Activated T-helper 2 cell treated with anti-CD3 and anti-CD28 coated beads, Interferon-gamma antibody, Interleukin-2, Interleukin-4, amounts not matched to agents 10 μg/mL and 5 μg/mL and 100 μg/mL, durations not matched to agents 14 hours and 24 hours and 36 hours (primary cell): ENCODE measurements at regions not wholly inside any gene's neighbourhood (a gene's known extent, or its start where the extent isn't known, plus 50 kb on each side); places are given as distances from the start of the nearest gene placed in this dataset.

Experiments used
- DNase-seq: peaks from one replicate; pipeline ENCODE4 v3.0.0; 2021; ENCODE audit warnings: low spot score
- H3K27ac Mint-ChIP-seq: one replicate; pipeline ENCODE4 v1.8.0; 2021; ENCODE audit warnings: mixed read lengths
- H3K27me3 Mint-ChIP-seq: one replicate; pipeline ENCODE4 v1.8.0; 2021; ENCODE audit warnings: low read depth, mixed read lengths
- H3K36me3 Mint-ChIP-seq: one replicate; pipeline ENCODE4 v1.8.0; 2021; ENCODE audit warnings: low read depth, mixed read lengths
- H3K4me1 Mint-ChIP-seq: one replicate; pipeline ENCODE4 v1.8.0; 2021; ENCODE audit warnings: low read depth, mixed read lengths
- H3K4me3 Mint-ChIP-seq: one replicate; pipeline ENCODE4 v1.8.0; 2021; ENCODE audit warnings: low read depth, mild to moderate bottlenecking, moderate library complexity, mixed read lengths
- H3K9me3 Mint-ChIP-seq: one replicate; pipeline ENCODE4 v1.8.0; 2021; ENCODE audit warnings: mixed read lengths
- intact Hi-C: fragments of 100-400 bp; cut with micrococcal nuclease; formaldehyde crosslinking; loops from one replicate; pipeline ENCODE4 v1.15.1; 2023

DNA sequence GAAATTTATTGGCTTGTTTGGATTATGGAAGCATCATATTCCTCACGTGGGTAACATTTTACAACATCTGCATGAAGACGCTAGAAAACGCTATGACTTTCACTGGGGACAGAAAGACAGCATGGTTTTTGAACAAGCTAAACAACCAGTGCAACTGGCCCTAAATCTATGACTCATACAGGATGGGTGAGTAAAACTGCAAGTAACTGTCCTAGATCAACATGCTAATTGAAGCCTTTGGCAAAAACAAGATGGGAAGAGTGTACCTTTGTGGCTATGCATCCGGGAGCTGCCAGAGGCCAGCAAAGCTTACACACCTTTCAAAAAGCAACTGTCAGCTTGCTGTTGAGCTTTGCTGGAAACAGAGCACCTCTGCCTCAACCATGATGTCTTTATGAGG lies 1096.0 kb upstream of the DDX18 start:
- Mint-ChIP-seq H3K9me3 (peaks cover 39% of the 10 kb centered on the region), H3K36me3 (no peaks in the 10 kb centered on the region), H3K4me3 (no peak overlapping the region), H3K4me1 (no peaks in the 10 kb centered on the region), H3K27me3 (no peaks in the 10 kb centered on the region), H3K27ac (no peak overlapping the region)
- intact Hi-C loops: no loop called here
- DNase-seq: no peak

DNA sequence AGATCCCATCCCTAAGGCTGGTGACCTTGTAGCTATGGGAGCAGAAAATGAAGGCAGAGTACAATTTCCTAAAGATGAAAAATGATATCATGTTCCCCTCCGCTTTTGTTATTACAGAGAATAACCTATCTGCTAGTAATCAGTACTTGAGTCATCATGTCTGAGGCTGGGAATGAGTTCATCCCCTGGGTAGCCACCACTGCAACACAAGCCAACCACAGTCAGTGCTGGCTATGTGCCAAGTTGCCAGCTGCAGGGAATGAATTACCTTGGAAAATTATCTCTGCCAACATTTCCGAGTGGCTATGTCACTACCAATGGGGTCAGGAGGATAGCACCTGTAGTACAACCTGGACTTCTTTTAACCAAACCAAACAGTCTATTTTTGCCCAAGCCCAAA lies 1094.7 kb upstream of the DDX18 start:
- H3K4me1 Mint-ChIP-seq: no peaks in the 10 kb centered on the region
- DNase-seq: no peak
- H3K4me3 Mint-ChIP-seq: no peak overlapping the region
- intact Hi-C loops: no loop called here
- no peak overlapping the region for H3K27ac Mint-ChIP-seq
- no peaks in the 10 kb centered on the region for H3K27me3 Mint-ChIP-seq
- peaks cover 43% of the 10 kb centered on the region for H3K9me3 Mint-ChIP-seq
- no peaks in the 10 kb centered on the region for H3K36me3 Mint-ChIP-seq

DNA sequence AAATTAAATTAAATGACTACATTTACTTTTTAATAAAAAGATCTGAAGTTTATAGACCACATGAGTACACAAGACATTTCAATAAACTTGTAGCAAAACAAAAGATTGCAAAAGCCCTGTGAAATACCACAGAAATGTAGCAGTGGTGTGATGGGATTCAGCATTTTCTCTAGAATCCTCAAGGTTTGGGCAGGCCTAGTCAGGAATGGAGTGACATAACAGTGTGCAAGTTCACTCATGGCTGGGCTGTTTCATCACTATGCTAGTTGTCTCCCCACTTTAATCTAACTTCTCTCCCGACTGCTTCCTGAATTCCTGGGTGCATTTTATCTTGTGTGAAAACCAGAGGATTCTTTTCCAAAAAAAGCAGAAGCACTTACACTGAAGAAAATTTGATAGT lies 1089.9 kb upstream of the DDX18 start:
- intact Hi-C loops: no loop called here
- Mint-ChIP-seq H3K4me3 (no peak overlapping the region), H3K27ac (no peak overlapping the region), H3K4me1 (no peaks in the 10 kb centered on the region), H3K27me3 (no peaks in the 10 kb centered on the region), H3K9me3 (peaks cover 40% of the 10 kb centered on the region), H3K36me3 (no peaks in the 10 kb centered on the region)
- DNase-seq: no peak

DNA sequence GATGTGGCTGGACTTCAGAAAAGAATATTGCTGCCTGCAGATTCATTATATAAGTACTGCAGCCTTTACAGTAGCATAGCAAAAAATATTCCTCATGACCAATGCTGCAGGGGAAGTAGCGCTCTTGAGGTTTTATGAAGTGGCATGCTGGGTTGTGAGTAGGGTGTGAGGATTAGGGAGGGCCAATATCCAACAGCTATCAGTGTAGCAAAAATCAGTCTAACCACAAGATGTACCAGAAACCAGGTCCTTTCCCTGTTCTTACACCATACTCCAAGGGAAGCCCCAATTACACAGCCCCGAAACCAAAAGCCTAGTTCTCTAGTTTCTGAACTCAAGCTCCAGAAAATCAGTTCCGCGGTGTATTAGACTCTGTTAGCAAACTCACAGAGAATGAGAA lies 1082.2 kb upstream of the DDX18 start:
- intact Hi-C loops: no loop called here
- no peaks in the 10 kb centered on the region for H3K27me3 Mint-ChIP-seq
- H3K9me3 Mint-ChIP-seq: peaks cover 26% of the 10 kb centered on the region
- H3K27ac Mint-ChIP-seq: no peak overlapping the region
- no peaks in the 10 kb centered on the region for H3K36me3 Mint-ChIP-seq
- no peaks in the 10 kb centered on the region for H3K4me1 Mint-ChIP-seq
- no peak for DNase-seq
- H3K4me3 Mint-ChIP-seq: no peak overlapping the region

DNA sequence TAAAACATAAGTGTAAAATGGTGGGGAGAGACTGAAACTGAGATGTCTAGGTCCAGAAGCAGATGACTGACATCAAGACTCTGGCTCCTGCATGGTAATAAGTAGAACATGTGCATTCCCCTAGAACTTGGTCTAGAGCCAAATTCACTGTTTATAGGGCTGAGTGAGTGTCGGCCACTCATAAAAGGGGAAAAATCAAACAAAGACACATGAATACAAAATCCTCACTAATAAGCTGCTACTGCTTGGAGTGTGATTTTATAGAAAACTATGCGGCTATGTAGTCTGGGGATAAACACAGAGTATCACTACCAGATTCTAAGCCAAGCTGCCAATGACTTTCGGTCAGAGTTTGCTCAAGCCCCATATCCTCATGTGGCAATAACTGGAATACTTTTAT lies 1080.8 kb upstream of the DDX18 start:
- H3K9me3 Mint-ChIP-seq: peaks cover 21% of the 10 kb centered on the region
- H3K27me3 Mint-ChIP-seq: no peaks in the 10 kb centered on the region
- no peak overlapping the region for H3K27ac Mint-ChIP-seq
- H3K4me3 Mint-ChIP-seq: no peak overlapping the region
- no peak for DNase-seq
- intact Hi-C loops: no loop called here
- H3K4me1 Mint-ChIP-seq: no peaks in the 10 kb centered on the region
- H3K36me3 Mint-ChIP-seq: no peaks in the 10 kb centered on the region

DNA sequence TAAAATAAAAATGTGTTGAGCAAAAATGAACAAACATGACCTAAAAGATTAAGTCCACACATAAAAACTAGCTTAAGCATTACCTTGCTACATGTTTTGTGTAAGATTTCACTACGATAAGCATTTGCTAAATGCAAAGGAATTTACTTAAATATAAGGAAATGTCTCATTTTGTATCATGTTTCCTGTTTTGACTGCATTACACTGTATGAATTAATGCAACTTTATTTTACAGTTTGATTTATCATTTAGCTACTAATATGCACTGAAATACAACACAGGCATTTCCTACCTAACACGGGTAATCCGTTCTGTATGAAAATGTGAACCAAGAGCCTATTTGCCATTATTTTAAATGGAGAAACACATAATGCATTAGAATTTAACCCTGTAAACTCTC lies 1076.5 kb upstream of the DDX18 start:
- Mint-ChIP-seq H3K27me3 (no peaks in the 10 kb centered on the region), H3K27ac (no peak overlapping the region), H3K4me1 (no peaks in the 10 kb centered on the region), H3K36me3 (no peaks in the 10 kb centered on the region), H3K4me3 (no peak overlapping the region), H3K9me3 (peaks cover 26% of the 10 kb centered on the region)
- intact Hi-C loops: no loop called here
- no peak for DNase-seq

DNA sequence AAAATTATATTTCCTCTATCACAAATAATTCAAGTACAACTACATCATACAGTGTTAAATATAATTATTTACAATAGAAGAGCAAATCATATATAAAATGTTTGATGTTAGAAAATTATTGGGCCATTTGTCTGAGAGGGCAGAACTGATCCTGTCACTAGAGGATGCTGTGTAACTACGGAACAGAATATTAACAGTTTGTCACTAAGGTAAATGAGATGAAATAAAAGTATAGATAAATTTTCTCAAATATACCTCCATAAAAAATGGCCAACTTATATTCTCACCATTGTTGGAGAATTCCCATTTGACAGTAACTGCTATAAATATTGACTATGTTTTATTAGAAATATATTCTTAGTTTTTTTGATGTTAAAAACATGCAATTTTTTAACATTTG lies 1067.4 kb upstream of the DDX18 start:
- H3K9me3 Mint-ChIP-seq: peaks cover 23% of the 10 kb centered on the region
- no peak for DNase-seq
- no peaks in the 10 kb centered on the region for H3K36me3 Mint-ChIP-seq
- H3K27me3 Mint-ChIP-seq: no peaks in the 10 kb centered on the region
- no peaks in the 10 kb centered on the region for H3K4me1 Mint-ChIP-seq
- no peak overlapping the region for H3K27ac Mint-ChIP-seq
- intact Hi-C loops: no loop called here
- H3K4me3 Mint-ChIP-seq: no peak overlapping the region

DNA sequence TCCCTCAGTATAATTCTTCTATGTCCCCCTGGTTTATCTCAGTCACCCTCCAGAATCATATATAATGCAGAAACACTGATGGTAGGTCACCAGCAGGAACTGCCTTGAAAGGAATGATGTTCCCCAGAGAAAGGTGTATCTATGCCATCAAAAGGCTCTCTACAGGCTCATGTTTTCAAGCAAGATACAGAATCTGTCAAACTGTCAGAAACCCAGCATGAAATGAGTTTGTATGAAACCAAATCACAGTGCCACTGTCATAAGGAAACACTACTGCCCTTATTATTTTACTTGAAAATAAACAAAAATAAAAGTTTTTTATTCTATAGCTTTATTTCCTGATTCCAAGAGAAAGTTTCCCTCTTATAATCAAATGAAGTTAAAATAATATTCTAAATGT lies 1064.5 kb upstream of the DDX18 start:
- Mint-ChIP-seq H3K36me3 (no peaks in the 10 kb centered on the region), H3K4me1 (no peaks in the 10 kb centered on the region), H3K4me3 (no peak overlapping the region), H3K9me3 (peaks cover 25% of the 10 kb centered on the region), H3K27me3 (no peaks in the 10 kb centered on the region), H3K27ac (no peak overlapping the region)
- DNase-seq: no peak
- intact Hi-C loops: no loop called here

DNA sequence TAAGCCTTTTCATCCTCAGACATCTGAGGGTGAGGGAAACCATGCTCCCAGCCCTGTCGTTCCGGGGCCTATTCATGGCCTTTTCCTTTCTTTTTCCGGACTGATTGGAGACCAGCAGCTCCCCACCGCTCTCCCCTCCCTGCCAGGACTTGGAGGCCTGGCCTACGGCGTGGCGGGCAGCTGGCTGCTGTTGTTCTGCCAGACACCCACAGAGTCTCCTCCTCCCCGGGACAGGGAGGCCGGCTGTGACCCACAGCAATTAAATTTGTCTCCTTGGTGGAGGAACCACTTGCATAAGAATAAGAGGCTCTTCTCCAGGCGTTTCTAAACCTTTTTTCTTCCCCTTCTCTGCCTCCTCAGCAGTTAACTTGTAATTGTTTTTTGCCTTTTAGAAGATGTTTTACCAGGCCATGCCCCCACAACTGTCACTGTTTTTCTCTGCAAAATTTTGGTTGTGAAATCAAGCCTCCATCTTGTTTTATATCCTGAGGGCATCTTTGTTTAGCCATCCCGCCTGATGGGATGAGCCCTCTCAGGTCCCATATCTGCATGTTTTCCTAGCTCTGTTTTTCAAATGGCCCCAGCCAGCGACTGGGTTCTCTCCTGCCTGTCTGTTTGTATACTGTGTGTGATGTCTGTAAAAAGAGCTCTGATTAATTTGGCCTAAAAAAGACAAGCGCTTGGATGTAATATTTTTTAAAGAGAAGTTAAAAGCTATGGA lies 1060.0 kb upstream of the DDX18 start:
- H3K4me3 Mint-ChIP-seq: no peak overlapping the region
- H3K27me3 Mint-ChIP-seq: no peaks in the 10 kb centered on the region
- peaks cover 28% of the 10 kb centered on the region for H3K9me3 Mint-ChIP-seq
- H3K27ac Mint-ChIP-seq: no peak overlapping the region
- intact Hi-C loops: no loop called here
- no peaks in the 10 kb centered on the region for H3K36me3 Mint-ChIP-seq
- no peaks in the 10 kb centered on the region for H3K4me1 Mint-ChIP-seq
- DNase-seq: no peak

DNA sequence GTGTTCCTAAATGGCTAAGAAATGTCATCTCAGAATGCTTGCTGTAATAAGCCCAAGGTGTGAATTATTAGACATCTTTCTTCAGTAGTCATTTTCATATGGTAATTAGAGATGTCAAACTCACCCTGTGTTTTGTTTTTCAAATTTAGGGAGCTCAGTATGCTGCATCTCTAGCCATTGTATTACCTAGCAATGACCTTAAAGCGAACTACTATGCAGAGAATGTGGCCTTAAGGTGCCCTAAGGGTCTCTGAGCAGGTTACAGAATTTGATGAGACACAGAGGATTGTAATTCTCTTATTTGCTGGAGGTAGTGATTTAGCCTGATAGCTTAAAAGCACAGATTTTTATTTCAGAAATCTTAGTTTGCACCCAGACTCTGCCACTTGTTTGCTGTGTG lies 1052.6 kb upstream of the DDX18 start:
- Mint-ChIP-seq H3K27ac (no peak overlapping the region), H3K36me3 (no peaks in the 10 kb centered on the region), H3K4me1 (no peaks in the 10 kb centered on the region), H3K9me3 (peaks cover 33% of the 10 kb centered on the region), H3K27me3 (no peaks in the 10 kb centered on the region), H3K4me3 (no peak overlapping the region)
- no peak for DNase-seq
- intact Hi-C loops: no loop called here

DNA sequence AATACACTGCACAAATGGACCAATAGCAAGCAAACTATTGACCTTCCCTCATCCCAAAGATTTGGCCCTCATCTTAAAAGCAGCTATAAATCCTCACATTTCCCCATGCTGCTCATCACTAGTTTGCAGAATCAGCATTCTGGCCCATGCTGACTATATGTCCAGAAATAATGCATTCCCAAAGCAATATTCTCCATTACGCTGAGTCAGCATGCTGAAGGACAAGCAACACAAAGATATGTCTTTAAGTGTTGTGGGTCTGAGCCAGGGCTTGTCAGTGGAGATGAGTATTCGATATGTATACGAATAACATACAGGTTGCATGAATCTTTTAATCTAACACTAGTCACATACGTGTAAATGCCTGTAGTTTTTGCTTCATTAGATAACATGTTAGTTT lies 1045.0 kb upstream of the DDX18 start:
- no peak for DNase-seq
- no peak overlapping the region for H3K27ac Mint-ChIP-seq
- H3K4me1 Mint-ChIP-seq: no peaks in the 10 kb centered on the region
- intact Hi-C loops: no loop called here
- no peaks in the 10 kb centered on the region for H3K36me3 Mint-ChIP-seq
- peaks cover 31% of the 10 kb centered on the region for H3K9me3 Mint-ChIP-seq
- no peaks in the 10 kb centered on the region for H3K27me3 Mint-ChIP-seq
- H3K4me3 Mint-ChIP-seq: no peak overlapping the region

DNA sequence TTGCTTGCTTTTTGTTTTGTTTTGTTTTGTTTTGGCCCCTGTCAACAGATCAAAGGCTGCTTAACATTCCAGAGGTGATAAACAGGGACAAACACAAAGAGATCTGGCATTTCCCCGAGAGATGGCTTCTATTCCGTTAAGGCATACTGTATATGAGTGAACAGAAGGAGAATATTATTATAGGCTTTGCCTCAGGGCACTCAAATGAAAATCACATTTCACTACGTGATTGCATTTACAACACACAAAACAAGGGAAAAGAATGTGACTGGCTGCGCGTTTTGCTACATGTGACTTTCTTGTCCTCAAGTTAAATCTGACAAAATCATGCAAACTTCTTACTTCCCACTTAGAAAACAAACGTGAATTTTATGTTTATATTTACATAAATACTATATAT lies 1037.9 kb upstream of the DDX18 start:
- no peak for DNase-seq
- Mint-ChIP-seq H3K27ac (no peak overlapping the region), H3K4me3 (no peak overlapping the region), H3K9me3 (peaks cover 44% of the 10 kb centered on the region), H3K36me3 (no peaks in the 10 kb centered on the region), H3K4me1 (no peaks in the 10 kb centered on the region), H3K27me3 (no peaks in the 10 kb centered on the region)
- intact Hi-C loops: no loop called here

DNA sequence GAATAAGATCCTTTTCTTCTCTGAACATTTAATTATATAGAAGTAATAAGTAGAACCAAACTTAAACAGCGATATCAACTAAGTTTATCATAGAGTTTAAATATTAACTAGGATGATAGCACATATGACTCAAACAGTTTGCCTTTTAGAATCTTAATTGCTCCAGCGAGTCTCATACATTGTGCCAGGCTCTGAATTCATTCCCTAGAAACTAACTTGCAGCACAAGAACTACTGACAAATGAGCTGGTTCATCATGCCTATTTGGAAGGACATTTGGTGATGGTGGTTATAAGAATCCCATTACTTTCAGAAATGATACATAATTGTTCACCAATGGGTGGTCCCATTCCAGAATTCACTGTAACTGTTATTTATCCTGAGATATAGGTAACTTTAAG lies 1026.6 kb upstream of the DDX18 start:
- Mint-ChIP-seq H3K27me3 (no peaks in the 10 kb centered on the region), H3K9me3 (peaks cover 5% of the 10 kb centered on the region), H3K27ac (no peak overlapping the region), H3K4me1 (no peaks in the 10 kb centered on the region), H3K36me3 (no peaks in the 10 kb centered on the region), H3K4me3 (no peak overlapping the region)
- no peak for DNase-seq
- intact Hi-C loops: no loop called here

DNA sequence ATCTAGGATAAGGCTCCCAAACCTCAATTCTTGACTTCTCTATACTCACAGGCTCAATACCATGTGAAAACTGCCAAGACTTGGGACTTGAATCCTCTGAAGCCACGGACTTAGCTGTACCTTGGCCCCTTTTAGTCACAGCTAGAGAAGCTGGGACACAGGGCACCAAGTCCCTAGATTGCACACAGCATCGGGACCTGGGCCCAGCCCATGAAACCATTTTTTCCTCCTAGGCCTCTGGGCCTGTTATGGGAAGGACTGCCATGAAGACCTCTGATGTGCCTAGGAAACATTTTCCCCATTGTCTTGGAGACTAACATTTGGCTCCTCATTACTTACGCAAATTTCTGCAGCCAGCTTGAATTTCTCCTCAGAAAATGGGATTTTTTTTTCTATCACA lies 1011.8 kb upstream of the DDX18 start:
- Mint-ChIP-seq H3K9me3 (peaks cover 33% of the 10 kb centered on the region), H3K36me3 (no peaks in the 10 kb centered on the region), H3K27me3 (no peaks in the 10 kb centered on the region), H3K27ac (no peak overlapping the region), H3K4me1 (no peaks in the 10 kb centered on the region), H3K4me3 (no peak overlapping the region)
- DNase-seq: no peak
- intact Hi-C loops: no loop called here
